DND-41 (cell line): ENCODE measurements at regions not wholly inside any gene's neighbourhood (a gene's known extent, or its start where the extent isn't known, plus 50 kb on each side); places are given as distances from the start of the nearest gene placed in this dataset.

ENCODE experiments used
- EZH2 ChIP-seq: IDR thresholded peaks from 3 replicates; pipeline ENCODE4 v1.6.1; 2012; ENCODE audit warnings: borderline replicate concordance, low read depth, mild to moderate bottlenecking, moderate library complexity, low read length, inconsistent platforms; ENCODE audit not compliant: severe bottlenecking
- TF ChIP-seq, protein P1 (sequence below): IDR thresholded peaks from 2 replicates; pipeline ENCODE4 v1.5.1; 2012; ENCODE audit warnings: borderline replicate concordance, low read length, moderate library complexity, mild to moderate bottlenecking; ENCODE audit not compliant: poor library complexity, severe bottlenecking; ENCODE audit errors: extremely low read depth

- TF ChIP-seq, protein P1, sequence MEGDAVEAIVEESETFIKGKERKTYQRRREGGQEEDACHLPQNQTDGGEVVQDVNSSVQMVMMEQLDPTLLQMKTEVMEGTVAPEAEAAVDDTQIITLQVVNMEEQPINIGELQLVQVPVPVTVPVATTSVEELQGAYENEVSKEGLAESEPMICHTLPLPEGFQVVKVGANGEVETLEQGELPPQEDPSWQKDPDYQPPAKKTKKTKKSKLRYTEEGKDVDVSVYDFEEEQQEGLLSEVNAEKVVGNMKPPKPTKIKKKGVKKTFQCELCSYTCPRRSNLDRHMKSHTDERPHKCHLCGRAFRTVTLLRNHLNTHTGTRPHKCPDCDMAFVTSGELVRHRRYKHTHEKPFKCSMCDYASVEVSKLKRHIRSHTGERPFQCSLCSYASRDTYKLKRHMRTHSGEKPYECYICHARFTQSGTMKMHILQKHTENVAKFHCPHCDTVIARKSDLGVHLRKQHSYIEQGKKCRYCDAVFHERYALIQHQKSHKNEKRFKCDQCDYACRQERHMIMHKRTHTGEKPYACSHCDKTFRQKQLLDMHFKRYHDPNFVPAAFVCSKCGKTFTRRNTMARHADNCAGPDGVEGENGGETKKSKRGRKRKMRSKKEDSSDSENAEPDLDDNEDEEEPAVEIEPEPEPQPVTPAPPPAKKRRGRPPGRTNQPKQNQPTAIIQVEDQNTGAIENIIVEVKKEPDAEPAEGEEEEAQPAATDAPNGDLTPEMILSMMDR = no peak
- no peak for TF ChIP-seq EZH2
These were observed 158.9 kb downstream of the LY86 start for GRCh38 chr6:6747371-6747770.
